WTC11 (cell line): ENCODE measurements at regions not wholly inside any gene's neighbourhood (a gene's known extent, or its start where the extent isn't known, plus 50 kb on each side); places are given as distances from the start of the nearest gene placed in this dataset.

Experiments used
- ATAC-seq: fragments of 200-7000 bp; cut with Tn5 transposase; 2 replicates; pipeline ENCODE4 v1.10.0; 2021; ENCODE audit warnings: mild to moderate bottlenecking, moderate library complexity
- CTCF ChIA-PET: fragments of 300-600 bp; sonication (Branson Sonifier 250); formaldehyde crosslinking; loops from one replicate; lab custom pipeline; 2021; ENCODE audit warnings: antibody characterized with exemption; lab: Charles Lee
- POLR2A ChIA-PET: fragments of 350-600 bp; sonication (Branson Sonifier 250); formaldehyde crosslinking; loops from one replicate; lab custom pipeline; 2021; ENCODE audit warnings: antibody characterized with exemption; lab: Charles Lee
- DNase-seq: peaks from one replicate; pipeline ENCODE4 v3.0.0; 2021; ENCODE audit warnings: low spot score
- H3K27ac Mint-ChIP-seq: 2 replicates; pipeline ENCODE4 v1.8.0; 2021; ENCODE audit warnings: mixed read lengths
- H3K27me3 Mint-ChIP-seq: 2 replicates; pipeline ENCODE4 v1.8.0; 2021; ENCODE audit warnings: low read depth, mild to moderate bottlenecking, moderate library complexity, mixed read lengths
- H3K36me3 Mint-ChIP-seq: 2 replicates; pipeline ENCODE4 v1.8.0; 2021; ENCODE audit warnings: mixed read lengths
- H3K4me1 Mint-ChIP-seq: 2 replicates; pipeline ENCODE4 v1.8.0; 2022; ENCODE audit warnings: mixed read lengths
- H3K4me3 Mint-ChIP-seq: 2 replicates; pipeline ENCODE4 v1.8.0; 2021; ENCODE audit warnings: mild to moderate bottlenecking, moderate library complexity, mixed read lengths
- H3K9me3 Mint-ChIP-seq: 2 replicates; pipeline ENCODE4 v1.8.0; 2021; ENCODE audit warnings: mixed read lengths
- IRF2 ChIP-seq: sonication (generic); formaldehyde crosslinking; IDR thresholded peaks from 2 replicates; pipeline ENCODE4 v1.8.0; 2022; ENCODE audit warnings: low read depth, missing genetic modification reagents, borderline replicate concordance
- NR3C1 ChIP-seq: sonication (generic); formaldehyde crosslinking; conservative IDR thresholded peaks from 2 replicates; pipeline ENCODE4 v1.8.1; 2023; ENCODE audit warnings: low read depth, mild to moderate bottlenecking, missing genetic modification reagents
- SP1 ChIP-seq: sonication (generic); formaldehyde crosslinking; conservative IDR thresholded peaks from 2 replicates; pipeline ENCODE4 v1.8.1; 2022; ENCODE audit warnings: missing genetic modification reagents
- TEAD4 ChIP-seq: sonication (generic); formaldehyde crosslinking; IDR thresholded peaks from 2 replicates; pipeline ENCODE4 v1.8.0; 2022; ENCODE audit warnings: mild to moderate bottlenecking, missing genetic modification reagents
- ZNF423 ChIP-seq: fragments of 250-450 bp; sonication (Bioruptor Pico); IDR thresholded peaks from 2 replicates; pipeline ENCODE4 v2.1.2; 2022; ENCODE audit warnings: mild to moderate bottlenecking, moderate library complexity
- TF ChIP-seq, protein P1 (sequence below): sonication (generic); formaldehyde crosslinking; IDR thresholded peaks from 2 replicates; pipeline ENCODE4 v1.8.0; 2022; ENCODE audit warnings: mild to moderate bottlenecking, missing genetic modification reagents
- TF ChIP-seq, protein P2 (sequence below): sonication (generic); formaldehyde crosslinking; IDR thresholded peaks from 2 replicates; pipeline ENCODE4 v1.8.0; 2022; ENCODE audit warnings: mild to moderate bottlenecking, missing genetic modification reagents
- TF ChIP-seq, protein P3 (sequence below): sonication (generic); formaldehyde crosslinking; IDR thresholded peaks from 2 replicates; pipeline ENCODE4 v1.8.1; 2022; ENCODE audit warnings: mild to moderate bottlenecking, moderate library complexity, missing genetic modification reagents
- TF ChIP-seq, protein P4 (sequence below): sonication (generic); formaldehyde crosslinking; IDR thresholded peaks from 2 replicates; pipeline ENCODE4 v1.8.1; 2023; ENCODE audit warnings: mild to moderate bottlenecking, missing genetic modification reagents, moderate library complexity
- TF ChIP-seq, protein P5 (sequence below): sonication (generic); formaldehyde crosslinking; IDR thresholded peaks from 2 replicates; pipeline ENCODE4 v1.8.1; 2022; ENCODE audit warnings: low read depth, mild to moderate bottlenecking, moderate library complexity, missing genetic modification reagents, borderline replicate concordance
- TF ChIP-seq, protein P6 (sequence below): sonication (generic); formaldehyde crosslinking; IDR thresholded peaks from 2 replicates; pipeline ENCODE4 v1.8.1; 2022; ENCODE audit warnings: low read depth, missing genetic modification reagents, borderline replicate concordance
- TF ChIP-seq, protein P7 (sequence below): sonication (generic); formaldehyde crosslinking; IDR thresholded peaks from 2 replicates; pipeline ENCODE4 v1.8.1; 2023; ENCODE audit warnings: mild to moderate bottlenecking, missing genetic modification reagents, borderline replicate concordance

DNA sequence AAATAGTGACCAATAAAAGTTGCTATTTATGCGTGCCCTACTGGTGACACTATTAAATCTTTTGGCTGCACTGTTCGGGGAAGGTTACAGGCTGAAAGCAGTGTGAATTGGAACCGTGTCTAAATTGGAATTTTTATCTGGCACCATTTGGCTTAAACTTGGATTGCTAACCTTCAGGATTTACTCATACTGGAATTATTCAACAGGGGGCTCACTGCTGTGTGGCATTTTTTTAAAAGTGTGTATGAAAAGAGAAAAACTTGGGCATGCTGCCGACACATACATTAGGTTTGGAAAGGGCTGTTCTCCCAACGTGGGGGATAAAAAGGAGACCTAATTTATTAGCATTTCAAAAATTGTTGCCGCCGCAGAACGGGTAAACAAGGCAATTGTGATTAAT lies 537.9 kb upstream of the MGMT start:
- H3K36me3 Mint-ChIP-seq = no peaks in the 10 kb centered on the region
- no peaks in the 10 kb centered on the region for H3K27me3 Mint-ChIP-seq
- CTCF ChIA-PET = no interaction called here
- POLR2A ChIA-PET = no interaction called here
- H3K27ac Mint-ChIP-seq = no peak overlapping the region
- no peaks in the 10 kb centered on the region for H3K9me3 Mint-ChIP-seq
- TF ChIP-seq NR3C1 (CRISPR knock-in tag) = no peak
- TF ChIP-seq, protein P1, sequence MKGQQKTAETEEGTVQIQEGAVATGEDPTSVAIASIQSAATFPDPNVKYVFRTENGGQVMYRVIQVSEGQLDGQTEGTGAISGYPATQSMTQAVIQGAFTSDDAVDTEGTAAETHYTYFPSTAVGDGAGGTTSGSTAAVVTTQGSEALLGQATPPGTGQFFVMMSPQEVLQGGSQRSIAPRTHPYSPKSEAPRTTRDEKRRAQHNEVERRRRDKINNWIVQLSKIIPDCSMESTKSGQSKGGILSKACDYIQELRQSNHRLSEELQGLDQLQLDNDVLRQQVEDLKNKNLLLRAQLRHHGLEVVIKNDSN (CRISPR knock-in tag) = no peak
- TF ChIP-seq ZNF423 (CRISPR knock-in tag) = no peak
- no peak for TF ChIP-seq TEAD4
- TF ChIP-seq, protein P2, sequence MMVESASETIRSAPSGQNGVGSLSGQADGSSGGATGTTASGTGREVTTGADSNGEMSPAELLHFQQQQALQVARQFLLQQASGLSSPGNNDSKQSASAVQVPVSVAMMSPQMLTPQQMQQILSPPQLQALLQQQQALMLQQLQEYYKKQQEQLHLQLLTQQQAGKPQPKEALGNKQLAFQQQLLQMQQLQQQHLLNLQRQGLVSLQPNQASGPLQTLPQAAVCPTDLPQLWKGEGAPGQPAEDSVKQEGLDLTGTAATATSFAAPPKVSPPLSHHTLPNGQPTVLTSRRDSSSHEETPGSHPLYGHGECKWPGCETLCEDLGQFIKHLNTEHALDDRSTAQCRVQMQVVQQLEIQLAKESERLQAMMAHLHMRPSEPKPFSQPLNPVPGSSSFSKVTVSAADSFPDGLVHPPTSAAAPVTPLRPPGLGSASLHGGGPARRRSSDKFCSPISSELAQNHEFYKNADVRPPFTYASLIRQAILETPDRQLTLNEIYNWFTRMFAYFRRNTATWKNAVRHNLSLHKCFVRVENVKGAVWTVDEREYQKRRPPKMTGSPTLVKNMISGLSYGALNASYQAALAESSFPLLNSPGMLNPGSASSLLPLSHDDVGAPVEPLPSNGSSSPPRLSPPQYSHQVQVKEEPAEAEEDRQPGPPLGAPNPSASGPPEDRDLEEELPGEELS (CRISPR knock-in tag) = no peak
- TF ChIP-seq, protein P3, sequence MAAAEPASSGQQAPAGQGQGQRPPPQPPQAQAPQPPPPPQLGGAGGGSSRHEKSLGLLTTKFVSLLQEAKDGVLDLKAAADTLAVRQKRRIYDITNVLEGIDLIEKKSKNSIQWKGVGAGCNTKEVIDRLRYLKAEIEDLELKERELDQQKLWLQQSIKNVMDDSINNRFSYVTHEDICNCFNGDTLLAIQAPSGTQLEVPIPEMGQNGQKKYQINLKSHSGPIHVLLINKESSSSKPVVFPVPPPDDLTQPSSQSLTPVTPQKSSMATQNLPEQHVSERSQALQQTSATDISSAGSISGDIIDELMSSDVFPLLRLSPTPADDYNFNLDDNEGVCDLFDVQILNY (CRISPR knock-in tag) = no peak
- TF ChIP-seq, protein P4, sequence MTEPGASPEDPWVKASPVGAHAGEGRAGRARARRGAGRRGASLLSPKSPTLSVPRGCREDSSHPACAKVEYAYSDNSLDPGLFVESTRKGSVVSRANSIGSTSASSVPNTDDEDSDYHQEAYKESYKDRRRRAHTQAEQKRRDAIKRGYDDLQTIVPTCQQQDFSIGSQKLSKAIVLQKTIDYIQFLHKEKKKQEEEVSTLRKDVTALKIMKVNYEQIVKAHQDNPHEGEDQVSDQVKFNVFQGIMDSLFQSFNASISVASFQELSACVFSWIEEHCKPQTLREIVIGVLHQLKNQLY (CRISPR knock-in tag) = no peak
- H3K4me3 Mint-ChIP-seq = no peak overlapping the region
- ATAC-seq (no peak), DNase-seq (no peak)
- peaks cover 3% of the 10 kb centered on the region for H3K4me1 Mint-ChIP-seq

DNA sequence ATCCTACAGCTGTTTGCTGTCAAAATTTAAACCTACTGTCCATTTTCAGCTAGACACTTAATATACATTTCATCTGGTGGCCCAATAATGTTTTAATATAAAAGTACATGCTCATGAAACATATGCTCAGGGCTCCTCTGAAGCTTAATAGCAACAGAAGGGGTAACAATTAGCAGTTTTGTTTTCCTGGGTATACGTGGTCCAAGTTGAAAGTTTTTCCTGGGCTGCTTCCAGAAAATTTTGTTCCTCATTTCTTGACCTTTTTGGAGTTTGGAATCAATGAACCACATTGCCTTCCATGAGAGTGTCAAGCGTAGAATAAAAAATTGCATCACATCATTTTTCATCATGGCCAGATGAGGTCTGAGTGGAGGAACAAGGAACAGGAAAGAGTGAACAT lies 537.3 kb upstream of the MGMT start:
- no peaks in the 10 kb centered on the region for H3K9me3 Mint-ChIP-seq
- H3K27me3 Mint-ChIP-seq = no peaks in the 10 kb centered on the region
- ChIA-PET POLR2A (no interaction called here), CTCF (no interaction called here)
- no peak for DNase-seq
- TF ChIP-seq, protein P5, sequence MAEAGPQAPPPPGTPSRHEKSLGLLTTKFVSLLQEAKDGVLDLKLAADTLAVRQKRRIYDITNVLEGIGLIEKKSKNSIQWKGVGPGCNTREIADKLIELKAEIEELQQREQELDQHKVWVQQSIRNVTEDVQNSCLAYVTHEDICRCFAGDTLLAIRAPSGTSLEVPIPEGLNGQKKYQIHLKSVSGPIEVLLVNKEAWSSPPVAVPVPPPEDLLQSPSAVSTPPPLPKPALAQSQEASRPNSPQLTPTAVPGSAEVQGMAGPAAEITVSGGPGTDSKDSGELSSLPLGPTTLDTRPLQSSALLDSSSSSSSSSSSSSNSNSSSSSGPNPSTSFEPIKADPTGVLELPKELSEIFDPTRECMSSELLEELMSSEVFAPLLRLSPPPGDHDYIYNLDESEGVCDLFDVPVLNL (CRISPR knock-in tag) = no peak
- TF ChIP-seq, protein P6, sequence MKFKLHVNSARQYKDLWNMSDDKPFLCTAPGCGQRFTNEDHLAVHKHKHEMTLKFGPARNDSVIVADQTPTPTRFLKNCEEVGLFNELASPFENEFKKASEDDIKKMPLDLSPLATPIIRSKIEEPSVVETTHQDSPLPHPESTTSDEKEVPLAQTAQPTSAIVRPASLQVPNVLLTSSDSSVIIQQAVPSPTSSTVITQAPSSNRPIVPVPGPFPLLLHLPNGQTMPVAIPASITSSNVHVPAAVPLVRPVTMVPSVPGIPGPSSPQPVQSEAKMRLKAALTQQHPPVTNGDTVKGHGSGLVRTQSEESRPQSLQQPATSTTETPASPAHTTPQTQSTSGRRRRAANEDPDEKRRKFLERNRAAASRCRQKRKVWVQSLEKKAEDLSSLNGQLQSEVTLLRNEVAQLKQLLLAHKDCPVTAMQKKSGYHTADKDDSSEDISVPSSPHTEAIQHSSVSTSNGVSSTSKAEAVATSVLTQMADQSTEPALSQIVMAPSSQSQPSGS (CRISPR knock-in tag) = no peak
- TF ChIP-seq, protein P7, sequence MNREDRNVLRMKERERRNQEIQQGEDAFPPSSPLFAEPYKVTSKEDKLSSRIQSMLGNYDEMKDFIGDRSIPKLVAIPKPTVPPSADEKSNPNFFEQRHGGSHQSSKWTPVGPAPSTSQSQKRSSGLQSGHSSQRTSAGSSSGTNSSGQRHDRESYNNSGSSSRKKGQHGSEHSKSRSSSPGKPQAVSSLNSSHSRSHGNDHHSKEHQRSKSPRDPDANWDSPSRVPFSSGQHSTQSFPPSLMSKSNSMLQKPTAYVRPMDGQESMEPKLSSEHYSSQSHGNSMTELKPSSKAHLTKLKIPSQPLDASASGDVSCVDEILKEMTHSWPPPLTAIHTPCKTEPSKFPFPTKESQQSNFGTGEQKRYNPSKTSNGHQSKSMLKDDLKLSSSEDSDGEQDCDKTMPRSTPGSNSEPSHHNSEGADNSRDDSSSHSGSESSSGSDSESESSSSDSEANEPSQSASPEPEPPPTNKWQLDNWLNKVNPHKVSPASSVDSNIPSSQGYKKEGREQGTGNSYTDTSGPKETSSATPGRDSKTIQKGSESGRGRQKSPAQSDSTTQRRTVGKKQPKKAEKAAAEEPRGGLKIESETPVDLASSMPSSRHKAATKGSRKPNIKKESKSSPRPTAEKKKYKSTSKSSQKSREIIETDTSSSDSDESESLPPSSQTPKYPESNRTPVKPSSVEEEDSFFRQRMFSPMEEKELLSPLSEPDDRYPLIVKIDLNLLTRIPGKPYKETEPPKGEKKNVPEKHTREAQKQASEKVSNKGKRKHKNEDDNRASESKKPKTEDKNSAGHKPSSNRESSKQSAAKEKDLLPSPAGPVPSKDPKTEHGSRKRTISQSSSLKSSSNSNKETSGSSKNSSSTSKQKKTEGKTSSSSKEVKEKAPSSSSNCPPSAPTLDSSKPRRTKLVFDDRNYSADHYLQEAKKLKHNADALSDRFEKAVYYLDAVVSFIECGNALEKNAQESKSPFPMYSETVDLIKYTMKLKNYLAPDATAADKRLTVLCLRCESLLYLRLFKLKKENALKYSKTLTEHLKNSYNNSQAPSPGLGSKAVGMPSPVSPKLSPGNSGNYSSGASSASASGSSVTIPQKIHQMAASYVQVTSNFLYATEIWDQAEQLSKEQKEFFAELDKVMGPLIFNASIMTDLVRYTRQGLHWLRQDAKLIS (CRISPR knock-in tag) = no peak
- no peak for TF ChIP-seq SP1 (CRISPR knock-in tag)
- TF ChIP-seq IRF2 (CRISPR knock-in tag) = no peak
- H3K4me3 Mint-ChIP-seq = no peak overlapping the region
- no peak overlapping the region for H3K27ac Mint-ChIP-seq
- no peaks in the 10 kb centered on the region for H3K36me3 Mint-ChIP-seq
- no peak for ATAC-seq
- H3K4me1 Mint-ChIP-seq = peaks cover 3% of the 10 kb centered on the region
